C4-2B (cell line): ENCODE measurements at regions not wholly inside any gene's neighbourhood (a gene's known extent, or its start where the extent isn't known, plus 50 kb on each side); places are given as distances from the start of the nearest gene placed in this dataset.

Experiments
- H3K27ac ChIP-seq: fragments of 450-650 bp; 2 replicates; pipeline ENCODE4 v1.5.1; 2017
- ZFX ChIP-seq: fragments of 450-650 bp; IDR thresholded peaks from 2 replicates; pipeline ENCODE4 v1.6.1; 2017
- TF ChIP-seq, protein P1 (sequence below): fragments of 450-650 bp; conservative IDR thresholded peaks from 2 replicates; pipeline ENCODE4 v1.5.1; 2017; ENCODE audit warnings: mild to moderate bottlenecking

DNA sequence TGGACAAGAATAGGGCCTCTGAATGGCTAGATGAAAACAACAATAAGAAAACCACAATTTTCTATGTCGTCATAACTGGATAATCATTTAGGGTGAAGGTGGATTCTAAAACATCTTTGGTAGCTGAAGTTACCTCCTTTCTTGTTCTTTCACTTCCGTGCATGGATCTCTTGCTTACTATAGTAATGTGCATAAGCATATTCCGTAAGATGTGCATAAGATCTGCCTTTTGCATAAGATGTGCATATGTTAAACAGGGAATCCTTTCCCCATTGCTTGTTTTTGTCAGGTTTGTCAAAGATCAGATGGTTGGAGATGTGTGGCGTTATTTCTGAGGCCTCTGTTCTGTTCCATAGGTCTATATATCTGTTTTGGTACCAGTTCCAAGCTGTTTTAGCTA is 353.6 kb downstream of the MTX2 start:
- H3K27ac ChIP-seq = no peak overlapping the region
- TF ChIP-seq, protein P1, sequence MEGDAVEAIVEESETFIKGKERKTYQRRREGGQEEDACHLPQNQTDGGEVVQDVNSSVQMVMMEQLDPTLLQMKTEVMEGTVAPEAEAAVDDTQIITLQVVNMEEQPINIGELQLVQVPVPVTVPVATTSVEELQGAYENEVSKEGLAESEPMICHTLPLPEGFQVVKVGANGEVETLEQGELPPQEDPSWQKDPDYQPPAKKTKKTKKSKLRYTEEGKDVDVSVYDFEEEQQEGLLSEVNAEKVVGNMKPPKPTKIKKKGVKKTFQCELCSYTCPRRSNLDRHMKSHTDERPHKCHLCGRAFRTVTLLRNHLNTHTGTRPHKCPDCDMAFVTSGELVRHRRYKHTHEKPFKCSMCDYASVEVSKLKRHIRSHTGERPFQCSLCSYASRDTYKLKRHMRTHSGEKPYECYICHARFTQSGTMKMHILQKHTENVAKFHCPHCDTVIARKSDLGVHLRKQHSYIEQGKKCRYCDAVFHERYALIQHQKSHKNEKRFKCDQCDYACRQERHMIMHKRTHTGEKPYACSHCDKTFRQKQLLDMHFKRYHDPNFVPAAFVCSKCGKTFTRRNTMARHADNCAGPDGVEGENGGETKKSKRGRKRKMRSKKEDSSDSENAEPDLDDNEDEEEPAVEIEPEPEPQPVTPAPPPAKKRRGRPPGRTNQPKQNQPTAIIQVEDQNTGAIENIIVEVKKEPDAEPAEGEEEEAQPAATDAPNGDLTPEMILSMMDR = no peak
- no peak for TF ChIP-seq ZFX

DNA sequence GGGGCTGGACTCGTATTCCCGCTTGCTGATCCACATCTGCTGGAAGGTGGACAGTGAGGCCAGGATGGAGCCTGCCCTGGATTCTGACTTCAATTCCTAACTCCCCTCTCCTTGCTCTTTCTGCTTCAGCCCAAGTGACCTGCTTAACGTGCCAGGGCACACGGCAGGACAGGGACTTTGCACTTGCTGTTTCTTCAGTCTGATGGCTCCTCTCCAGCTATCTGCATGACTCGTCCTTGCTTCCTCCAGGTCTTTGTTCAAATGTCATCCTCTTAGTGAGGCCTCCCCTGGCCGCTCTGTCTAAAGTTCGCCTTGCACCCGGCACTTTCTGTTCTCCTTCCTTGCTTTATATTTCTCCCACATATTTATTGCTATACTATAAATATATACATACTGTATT is 357.6 kb downstream of the MTX2 start:
- H3K27ac ChIP-seq = no peak overlapping the region
- TF ChIP-seq, protein P1 = no peak
- TF ChIP-seq ZFX = no peak

DNA sequence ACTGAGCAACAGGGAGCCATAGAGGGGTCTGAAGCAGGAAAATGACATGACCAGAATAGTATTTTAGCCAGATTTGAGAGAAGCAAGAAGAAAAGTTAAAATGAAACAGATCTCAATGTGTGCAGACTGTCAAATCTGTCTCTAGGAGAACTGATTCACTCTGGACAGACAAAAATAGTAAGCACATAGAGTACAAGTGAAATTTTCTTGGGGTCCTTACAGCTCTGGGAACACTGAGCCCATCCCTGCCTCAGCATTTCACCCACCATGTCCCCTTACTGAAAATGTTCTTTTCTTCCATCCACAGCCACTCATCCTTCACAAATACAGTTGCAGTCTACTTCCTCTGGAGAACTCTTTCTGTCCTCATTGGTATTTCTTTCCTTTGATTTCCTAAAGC is 359.2 kb downstream of the MTX2 start:
- no peak for TF ChIP-seq ZFX
- TF ChIP-seq, protein P1 = no peak
- no peak overlapping the region for H3K27ac ChIP-seq

DNA sequence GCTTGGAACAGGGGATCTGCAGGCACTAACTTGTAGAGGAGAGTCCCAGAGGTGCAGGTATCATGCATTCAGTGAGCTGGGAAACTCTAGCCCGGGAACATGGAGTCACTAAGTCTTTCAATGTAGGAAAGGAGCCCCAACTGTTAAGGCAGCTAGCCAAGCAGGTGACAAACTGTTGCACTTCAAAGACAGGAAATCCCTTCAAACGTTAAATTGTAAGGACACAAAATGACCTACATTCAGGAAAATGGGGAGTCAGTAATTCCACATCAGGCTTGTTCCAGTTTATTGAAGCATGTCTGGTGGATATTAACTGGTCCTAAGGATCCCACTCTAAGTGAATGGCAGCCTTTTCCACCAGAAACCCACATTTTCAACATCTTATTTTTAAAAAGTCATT is 364.5 kb downstream of the MTX2 start:
- H3K27ac ChIP-seq = no peak overlapping the region
- no peak for TF ChIP-seq ZFX
- TF ChIP-seq, protein P1 = no peak

DNA sequence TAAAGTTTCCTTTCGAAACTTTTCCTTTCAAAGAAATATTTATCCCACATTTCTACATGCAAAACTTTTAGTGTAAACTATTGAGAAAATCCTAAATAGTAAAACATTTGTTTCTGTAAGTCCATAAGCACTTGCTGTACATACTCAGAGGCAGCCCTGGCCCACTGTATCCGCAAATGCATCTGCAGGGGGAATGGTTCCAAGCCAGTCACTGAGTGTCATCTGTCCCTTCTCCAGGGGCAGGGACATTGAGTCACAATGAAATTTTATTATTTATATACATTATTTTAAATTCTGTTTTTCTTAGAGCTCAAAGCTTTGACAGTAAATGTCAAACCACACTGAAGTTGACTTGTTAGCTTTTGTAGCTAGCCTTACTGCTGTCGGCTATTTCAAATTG is 367.2 kb downstream of the MTX2 start:
- TF ChIP-seq ZFX = no peak
- no peak overlapping the region for H3K27ac ChIP-seq

DNA sequence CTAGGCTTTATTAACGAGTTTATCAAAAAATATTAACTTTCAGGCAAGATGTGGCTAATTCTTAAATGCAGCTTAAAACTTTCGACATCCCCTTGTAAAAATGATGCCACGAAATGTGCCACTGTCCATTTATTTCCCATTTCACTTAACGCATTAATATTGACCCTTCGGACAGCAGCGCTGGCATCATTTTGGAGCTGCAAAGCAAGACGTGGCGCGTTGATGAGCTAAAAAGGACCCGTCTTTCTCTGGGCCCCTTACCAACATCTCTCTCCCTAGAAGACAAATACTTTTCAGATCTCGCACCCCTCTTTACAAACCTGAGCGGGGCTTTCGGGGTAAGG is 367.9 kb downstream of the MTX2 start:
- TF ChIP-seq ZFX = no peak
- TF ChIP-seq, protein P1 = no peak
- no peak overlapping the region for H3K27ac ChIP-seq

DNA sequence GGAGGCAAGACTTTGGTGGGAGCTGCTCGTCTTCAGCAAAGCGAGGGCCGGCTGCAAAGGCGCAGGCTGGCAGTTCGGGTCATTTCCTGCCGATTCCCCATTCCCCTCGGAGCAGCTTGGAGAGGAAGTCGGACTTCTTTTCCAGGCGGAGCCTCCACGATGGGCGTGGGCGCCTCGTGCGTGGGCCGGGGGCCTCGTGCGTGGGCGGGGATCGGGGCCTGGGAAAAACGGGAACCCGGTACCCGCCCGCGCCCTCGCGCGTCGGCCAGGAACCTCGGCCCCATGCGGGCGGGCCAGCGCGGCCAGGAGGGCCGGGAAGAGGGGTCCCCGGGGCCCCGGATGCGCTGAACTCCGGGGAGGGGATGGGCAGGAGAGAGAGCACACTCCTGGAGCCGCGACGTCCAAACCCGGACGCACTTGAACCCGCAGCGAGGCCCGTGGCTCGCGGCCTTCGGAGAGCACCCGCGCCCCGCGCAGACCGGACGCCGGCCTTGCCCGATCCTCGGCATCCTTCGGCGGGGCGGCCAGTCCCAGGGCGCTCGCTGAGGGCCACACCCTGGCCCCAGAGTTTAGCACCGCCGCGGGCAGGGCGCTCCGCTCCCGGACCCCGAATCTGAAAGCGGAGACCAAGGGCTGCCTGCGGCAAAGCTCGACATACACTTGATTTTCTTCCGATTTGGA is 368.4 kb downstream of the MTX2 start:
- no peak overlapping the region for H3K27ac ChIP-seq

More for the DNA sequence above, 368.4 kb downstream of the MTX2 start:
- TF ChIP-seq, protein P1 = no peak
- no peak for TF ChIP-seq ZFX
